ENCODE measurements at regions not wholly inside any gene's neighbourhood (a gene's known extent, or its start where the extent isn't known, plus 50 kb on each side); places are given as distances from the start of the nearest gene placed in this dataset.

- no peaks in the 10 kb centered on the region for H3K36me3 Mint-ChIP-seq
- H3K4me1 Mint-ChIP-seq = no peaks in the 10 kb centered on the region
- H3K9me3 Mint-ChIP-seq = peaks cover 0 to 1% (median 0%) of the 10 kb centered on the region in 6 donors
- H3K27ac Mint-ChIP-seq = no peak overlapping the region
- peaks cover 0 to 2% (median under 1%) of the 10 kb centered on the region in 3 donors for H3K27me3 Mint-ChIP-seq (ENCODE audit: low read depth in 3 of 3)
- no peak for DNase-seq
- H3K4me3 Mint-ChIP-seq = no peak overlapping the region
These were observed 261.6 kb downstream of the VPS13C start for GRCh38 chr15:61798631-61799030.

GRCh38 chr15:61796056-61796455, 264.2 kb downstream of the VPS13C start:
- H3K36me3 Mint-ChIP-seq = no peaks in the 10 kb centered on the region
- H3K27me3 Mint-ChIP-seq (ENCODE audit: low read depth in 3 of 3) = peaks cover 2 to 4% (median 2%) of the 10 kb centered on the region in 3 donors
- DNase-seq = no peak
- no peak overlapping the region for H3K4me3 Mint-ChIP-seq
- peaks cover 0 to 2% (median 0%) of the 10 kb centered on the region in 6 donors for H3K9me3 Mint-ChIP-seq
- H3K4me1 Mint-ChIP-seq = no peaks in the 10 kb centered on the region
- no peak overlapping the region for H3K27ac Mint-ChIP-seq

DNA sequence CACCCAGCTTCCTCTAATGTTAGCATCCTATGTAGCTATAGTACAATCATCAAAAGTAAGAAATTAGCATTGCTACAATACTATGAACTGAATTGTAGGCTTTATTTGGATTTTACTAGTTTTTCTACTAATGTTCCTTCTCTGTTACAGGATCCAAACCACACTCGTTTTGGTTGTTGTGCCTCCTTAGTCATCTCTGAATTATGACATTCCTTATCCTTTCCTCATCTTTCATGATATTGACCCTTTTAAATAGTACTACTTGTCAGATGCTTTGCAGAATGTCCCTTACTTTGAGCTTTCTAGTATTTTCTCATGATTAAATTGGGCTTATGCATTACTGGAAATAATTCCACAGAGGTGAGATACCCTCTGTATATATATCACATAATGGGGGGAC, 265.4 kb downstream of the VPS13C start:
- Mint-ChIP-seq H3K36me3 (no peaks in the 10 kb centered on the region), H3K4me3 (no peak overlapping the region), H3K9me3 (peaks cover 0 to 2% (median 0%) of the 10 kb centered on the region in 6 donors), H3K27ac (no peak overlapping the region), H3K27me3 (ENCODE audit: low read depth in 3 of 3) (peaks cover 2 to 4% (median 2%) of the 10 kb centered on the region in 3 donors), H3K4me1 (no peaks in the 10 kb centered on the region)
- DNase-seq = no peak

GRCh38 chr15:61794276-61794675, 266.0 kb downstream of the VPS13C start:
- Mint-ChIP-seq H3K4me1 (no peaks in the 10 kb centered on the region), H3K27ac (no peak overlapping the region), H3K4me3 (no peak overlapping the region), H3K36me3 (no peaks in the 10 kb centered on the region), H3K9me3 (peaks cover 0 to 2% (median 0%) of the 10 kb centered on the region in 6 donors), H3K27me3 (ENCODE audit: low read depth in 3 of 3) (peaks cover 2 to 4% (median 2%) of the 10 kb centered on the region in 3 donors)
- no peak for DNase-seq

DNA sequence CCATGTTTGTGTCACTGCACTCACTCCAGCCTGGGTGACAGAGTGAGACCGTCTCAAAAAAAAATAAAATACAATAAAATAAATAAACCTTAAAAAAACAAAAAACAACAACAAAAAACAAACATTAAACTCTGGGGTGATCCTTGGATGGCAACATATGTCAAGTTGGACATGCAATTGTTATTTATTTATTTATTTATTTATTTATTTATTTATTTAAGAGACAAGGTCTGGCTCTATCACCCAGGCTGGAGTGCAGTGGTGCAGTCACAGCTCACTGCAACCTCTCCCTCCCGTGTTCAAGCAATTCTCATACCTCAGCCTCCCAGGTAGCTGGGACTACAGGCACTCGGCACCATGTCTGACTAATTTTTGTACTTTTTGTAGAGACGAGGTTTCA, 275.5 kb downstream of the VPS13C start:
- peaks cover under 1 to 4% of the 10 kb centered on the region in 2 donors for H3K4me1 Mint-ChIP-seq
- H3K27ac Mint-ChIP-seq = no peak overlapping the region
- no peaks in the 10 kb centered on the region for H3K36me3 Mint-ChIP-seq
- DNase-seq = no peak
- no peak overlapping the region for H3K4me3 Mint-ChIP-seq
- peaks cover 5 to 8% (median 7%) of the 10 kb centered on the region in 3 donors for H3K27me3 Mint-ChIP-seq (ENCODE audit: low read depth in 3 of 3)
- H3K9me3 Mint-ChIP-seq = peaks cover 0 to 3% (median 0%) of the 10 kb centered on the region in 6 donors

DNA sequence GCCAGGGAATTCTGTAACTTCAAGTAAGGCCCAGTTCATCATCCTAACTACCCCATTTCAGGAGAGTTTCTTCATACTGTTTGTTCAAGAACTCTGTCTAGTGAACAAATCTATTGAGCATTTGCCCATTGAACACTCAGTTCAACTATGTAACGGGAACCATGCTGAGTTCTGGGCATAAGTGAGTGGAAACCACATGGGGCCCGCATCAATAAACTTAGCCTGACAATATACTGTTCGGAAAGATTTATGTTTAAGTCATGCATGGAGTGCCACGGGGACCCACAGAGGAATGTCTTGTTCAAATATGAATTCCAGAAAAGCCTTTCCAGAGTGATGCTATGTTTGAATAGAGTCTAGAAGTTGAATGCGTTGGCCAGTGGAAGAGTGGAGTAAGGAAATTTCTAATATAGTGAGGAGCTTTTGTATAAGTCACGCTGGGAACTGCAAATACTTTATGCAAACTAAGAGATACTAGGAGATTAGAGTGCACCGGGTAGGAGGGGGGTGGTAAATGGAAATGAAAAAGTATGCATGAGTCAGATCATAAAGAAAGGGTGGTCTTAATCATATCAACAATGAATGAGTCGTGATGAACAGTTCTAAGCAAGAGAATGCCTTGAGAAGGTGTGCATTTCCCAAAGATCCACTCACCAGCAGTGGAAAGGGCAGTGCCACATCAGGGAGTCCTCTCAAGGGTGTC, 279.8 kb downstream of the VPS13C start:
- DNase-seq = no peak
- Mint-ChIP-seq H3K4me1 (peaks cover 3 to 9% of the 10 kb centered on the region in 2 donors), H3K36me3 (no peaks in the 10 kb centered on the region), H3K4me3 (no peak overlapping the region), H3K27ac (no peak overlapping the region), H3K27me3 (ENCODE audit: low read depth in 3 of 3) (peaks cover 8 to 19% (median 13%) of the 10 kb centered on the region in 3 donors), H3K9me3 (no peaks in the 10 kb centered on the region)

DNA sequence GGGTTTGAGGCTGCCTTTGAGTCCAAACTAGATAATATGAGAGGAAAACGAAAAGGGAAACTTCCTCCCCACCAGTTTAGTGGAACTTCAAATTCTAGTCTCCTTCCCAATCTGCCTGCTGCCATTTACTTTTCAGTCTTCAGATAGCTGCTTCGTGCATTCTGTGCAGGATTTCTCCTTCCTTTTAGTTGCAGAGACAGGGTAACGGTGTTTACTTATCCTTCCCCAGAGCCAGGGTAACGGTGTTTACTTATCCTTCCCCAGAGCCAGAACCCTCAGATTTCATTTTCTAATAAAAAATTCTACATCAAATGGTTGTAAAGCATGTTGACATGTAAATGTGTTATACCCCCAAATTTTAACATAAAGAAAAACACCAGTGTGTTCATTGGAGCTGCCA, 282.6 kb downstream of the VPS13C start:
- Mint-ChIP-seq H3K4me3 (no peak overlapping the region), H3K9me3 (peaks cover 0 to 6% (median 0%) of the 10 kb centered on the region in 6 donors), H3K4me1 (peaks cover 3 to 9% of the 10 kb centered on the region in 2 donors), H3K27me3 (ENCODE audit: low read depth in 3 of 3) (peaks cover 7 to 19% (median 12%) of the 10 kb centered on the region in 3 donors), H3K36me3 (no peaks in the 10 kb centered on the region), H3K27ac (no peak overlapping the region)
- DNase-seq = no peak

DNA sequence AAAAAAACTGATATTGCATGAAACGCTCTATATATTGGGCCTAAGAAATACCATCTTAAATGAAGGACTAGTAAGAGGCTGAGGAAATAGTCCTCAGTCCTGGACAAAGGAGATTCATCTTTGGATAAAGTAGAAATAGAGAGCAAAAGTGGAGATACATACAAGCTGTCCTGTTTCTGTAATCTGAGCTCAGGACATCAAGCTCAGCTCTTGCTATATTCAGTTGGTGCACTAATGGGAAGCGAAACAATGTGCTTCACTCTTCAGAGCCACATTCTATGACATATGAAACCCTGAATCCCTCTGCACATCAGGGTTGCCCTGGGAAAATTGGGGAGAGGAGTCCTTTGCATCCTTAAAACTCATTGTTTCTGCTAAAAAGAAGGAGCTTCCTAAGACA, 290.7 kb downstream of the VPS13C start:
- H3K27me3 Mint-ChIP-seq (ENCODE audit: low read depth in 3 of 3) = peaks cover 0 to 8% (median 4%) of the 10 kb centered on the region in 3 donors
- no peak overlapping the region for H3K4me3 Mint-ChIP-seq
- peaks cover 5 to 22% (median 15%) of the 10 kb centered on the region in 6 donors for H3K9me3 Mint-ChIP-seq
- peaks cover 0 to 4% (median 0%) of the 10 kb centered on the region in 3 donors for H3K36me3 Mint-ChIP-seq
- no peak overlapping the region for H3K27ac Mint-ChIP-seq
- DNase-seq = no peak
- H3K4me1 Mint-ChIP-seq = peaks cover 3 to 10% of the 10 kb centered on the region in 2 donors

DNA sequence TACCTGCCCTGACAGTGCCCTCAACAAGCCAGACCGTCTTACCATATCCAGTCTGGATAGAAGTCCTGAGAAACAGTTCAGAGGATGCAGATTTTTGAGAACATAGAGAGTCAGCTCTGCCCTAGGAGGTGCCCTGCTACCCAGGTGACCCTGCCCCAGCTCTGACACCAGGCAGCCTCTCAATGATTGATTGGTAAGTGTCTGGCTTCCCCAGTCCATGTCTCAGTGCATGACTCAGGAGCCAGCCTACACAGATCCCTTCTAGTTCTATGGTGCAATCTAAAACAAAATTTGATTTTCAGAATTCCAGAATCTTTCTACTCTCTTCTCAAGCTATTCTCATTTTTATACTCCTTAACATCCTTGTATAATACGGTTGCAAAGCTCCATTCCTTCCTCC, 292.1 kb downstream of the VPS13C start:
- peaks cover 3 to 9% (median 7%) of the 10 kb centered on the region in 3 donors for H3K27me3 Mint-ChIP-seq (ENCODE audit: low read depth in 3 of 3)
- no peak overlapping the region for H3K27ac Mint-ChIP-seq
- H3K4me3 Mint-ChIP-seq = no peak overlapping the region
- no peak for DNase-seq
- H3K36me3 Mint-ChIP-seq = peaks cover 0 to 4% (median 0%) of the 10 kb centered on the region in 3 donors
- H3K9me3 Mint-ChIP-seq = peaks cover 5 to 22% (median 15%) of the 10 kb centered on the region in 6 donors
- peaks cover 3 to 10% of the 10 kb centered on the region in 2 donors for H3K4me1 Mint-ChIP-seq

GRCh38 chr15:61764981-61765380, 295.3 kb downstream of the VPS13C start:
- no peak overlapping the region for H3K4me3 Mint-ChIP-seq
- H3K27me3 Mint-ChIP-seq (ENCODE audit: low read depth in 3 of 3) = peaks cover 3 to 10% (median 5%) of the 10 kb centered on the region in 3 donors
- peaks cover 0 to 3% (median 0%) of the 10 kb centered on the region in 3 donors for H3K36me3 Mint-ChIP-seq
- no peak for DNase-seq
- no peak overlapping the region for H3K27ac Mint-ChIP-seq
- peaks cover 3 to 10% of the 10 kb centered on the region in 2 donors for H3K4me1 Mint-ChIP-seq
- H3K9me3 Mint-ChIP-seq = no peaks in the 10 kb centered on the region

- H3K27ac Mint-ChIP-seq = no peak overlapping the region
- peaks cover 0 to 4% (median 0%) of the 10 kb centered on the region in 3 donors for H3K36me3 Mint-ChIP-seq
- DNase-seq = no peak
- no peak overlapping the region for H3K4me3 Mint-ChIP-seq
- peaks cover 3 to 10% (median 5%) of the 10 kb centered on the region in 3 donors for H3K27me3 Mint-ChIP-seq (ENCODE audit: low read depth in 3 of 3)
- no peaks in the 10 kb centered on the region for H3K9me3 Mint-ChIP-seq
- peaks cover 3 to 10% of the 10 kb centered on the region in 2 donors for H3K4me1 Mint-ChIP-seq
These were observed 296.1 kb downstream of the VPS13C start for GRCh38 chr15:61764141-61764540.

- no peaks in the 10 kb centered on the region for H3K9me3 Mint-ChIP-seq
- peaks cover 3 to 9% (median 7%) of the 10 kb centered on the region in 3 donors for H3K27me3 Mint-ChIP-seq (ENCODE audit: low read depth in 3 of 3)
- peaks cover 3 to 10% of the 10 kb centered on the region in 2 donors for H3K4me1 Mint-ChIP-seq
- H3K4me3 Mint-ChIP-seq = no peak overlapping the region
- no peak for DNase-seq
- H3K27ac Mint-ChIP-seq = no peak overlapping the region
- peaks cover 0 to 4% (median 0%) of the 10 kb centered on the region in 3 donors for H3K36me3 Mint-ChIP-seq
These were observed 297.6 kb downstream of the VPS13C start for GRCh38 chr15:61762676-61763075.

- Mint-ChIP-seq H3K4me1 (no peaks in the 10 kb centered on the region), H3K27ac (no peak overlapping the region), H3K9me3 (no peaks in the 10 kb centered on the region), H3K27me3 (ENCODE audit: low read depth in 3 of 3) (peaks cover 3 to 9% (median 7%) of the 10 kb centered on the region in 3 donors), H3K36me3 (peaks cover 0 to 4% (median 0%) of the 10 kb centered on the region in 3 donors), H3K4me3 (no peak overlapping the region)
- DNase-seq = no peak
These were observed 300.6 kb downstream of the VPS13C start for GRCh38 chr15:61759639-61760038.

GRCh38 chr15:61756071-61756820, 304.0 kb downstream of the VPS13C start:
- no peak for DNase-seq
- H3K4me3 Mint-ChIP-seq = no peak overlapping the region
- H3K9me3 Mint-ChIP-seq = no peaks in the 10 kb centered on the region
- peaks cover 0 to 4% of the 10 kb centered on the region in 2 donors for H3K4me1 Mint-ChIP-seq
- H3K27me3 Mint-ChIP-seq (ENCODE audit: low read depth in 3 of 3) = peaks cover 0 to 7% (median 0%) of the 10 kb centered on the region in 3 donors
- H3K27ac Mint-ChIP-seq = no peak overlapping the region
- peaks cover 0 to 4% (median 0%) of the 10 kb centered on the region in 3 donors for H3K36me3 Mint-ChIP-seq

Measured in immature natural killer cell (primary cell).